OCI-LY7 (cell line): ENCODE measurements at regions not wholly inside any gene's neighbourhood (a gene's known extent, or its start where the extent isn't known, plus 50 kb on each side); places are given as distances from the start of the nearest gene placed in this dataset.

Experiments used
- BruUV-seq: library from RNA; stranded (reverse); fragments of 400-500 nt; replicated peaks from 2 replicates; lab custom pipeline; 2021; lab: Mats Ljungman, UMichigan
- CTCF ChIA-PET: fragments of 300-600 bp; sonication (Branson Sonifier 250); formaldehyde crosslinking; loops from one replicate; lab custom pipeline; 2022; ENCODE audit warnings: antibody characterized with exemption; ENCODE audit not compliant: unreplicated experiment; lab: Charles Lee
- POLR2A ChIA-PET: fragments of 300-600 bp; sonication (Branson Sonifier 250); formaldehyde crosslinking; loops from one replicate; lab custom pipeline; 2022; ENCODE audit warnings: antibody characterized with exemption; lab: Charles Lee
- DNase-seq: peaks from one replicate; pipeline ENCODE4 v3.0.0-alpha.2; 2015; ENCODE audit warnings: low spot score
- H2AFZ ChIP-seq: fragments of 200-600 bp; sonication (generic), shearing (Covaris generic); 2 replicates; pipeline ENCODE4 v1.6.1; 2014; ENCODE audit warnings: mild to moderate bottlenecking, antibody characterized with exemption, low read length, moderate library complexity
- H3K27ac ChIP-seq: fragments of 200-600 bp; sonication (generic); 2 replicates; pipeline ENCODE4 v1.5.1; 2014; ENCODE audit warnings: mixed run types, low read depth, mild to moderate bottlenecking, moderate library complexity, low read length, inconsistent platforms; ENCODE audit not compliant: poor library complexity, severe bottlenecking
- H3K36me3 ChIP-seq: fragments of 200-600 bp; sonication (generic); 2 replicates; pipeline ENCODE4 v1.6.1; 2014; ENCODE audit warnings: mild to moderate bottlenecking, antibody characterized with exemption, low read length, moderate library complexity, mixed read lengths; ENCODE audit not compliant: insufficient read depth
- H3K4me1 ChIP-seq: fragments of 200-600 bp; sonication (generic); 2 replicates; pipeline ENCODE4 v1.5.1; 2014; ENCODE audit warnings: mild to moderate bottlenecking, low read length; ENCODE audit not compliant: insufficient read depth, poor library complexity, severe bottlenecking
- H3K4me2 ChIP-seq: fragments of 200-600 bp; sonication (generic); 2 replicates; pipeline ENCODE4 v1.6.1; 2014; ENCODE audit warnings: mild to moderate bottlenecking, low read length
- H3K4me3 ChIP-seq: fragments of 200-600 bp; sonication (generic); 2 replicates; pipeline ENCODE4 v1.5.1; 2014; ENCODE audit warnings: mild to moderate bottlenecking, low read depth, low read length; ENCODE audit not compliant: poor library complexity, severe bottlenecking
- H3K79me2 ChIP-seq: fragments of 200-600 bp; sonication (generic); 2 replicates; pipeline ENCODE4 v1.6.1; 2016; ENCODE audit warnings: low read depth, mild to moderate bottlenecking, low read length, moderate library complexity, mixed read lengths; ENCODE audit not compliant: insufficient read depth
- H3K9me2 ChIP-seq: fragments of 200-600 bp; sonication (generic); 2 replicates; pipeline ENCODE4 v1.6.1; 2016; ENCODE audit warnings: mild to moderate bottlenecking, low read length, mixed read lengths; ENCODE audit not compliant: insufficient read depth
- H3K9me3 ChIP-seq: fragments of 200-600 bp; sonication (generic); 2 replicates; pipeline ENCODE4 v1.6.1; 2014; ENCODE audit warnings: mild to moderate bottlenecking, mixed run types, low read length, mixed read lengths
- H4K20me1 ChIP-seq: fragments of 200-600 bp; sonication (generic); 2 replicates; pipeline ENCODE4 v1.6.1; 2014; ENCODE audit warnings: mild to moderate bottlenecking, antibody characterized with exemption, low read length, moderate library complexity, mixed read lengths; ENCODE audit not compliant: insufficient read depth
- EZH2phosphoT487 ChIP-seq: fragments of 200-600 bp; sonication (generic); IDR thresholded peaks from 2 replicates; pipeline ENCODE4 v1.6.1; 2018; ENCODE audit warnings: low read depth, borderline replicate concordance, mild to moderate bottlenecking, mixed run types, antibody characterized with exemption, low read length, moderate library complexity, mixed read lengths
- intact Hi-C: fragments of 100-400 bp; cut with micrococcal nuclease; formaldehyde crosslinking; loops from one replicate; pipeline ENCODE4 v1.10.0; 2022; ENCODE audit not compliant: unreplicated experiment
- TF ChIP-seq, protein P1 (sequence below): fragments of 200-600 bp; sonication (generic); conservative IDR thresholded peaks from 2 replicates; pipeline ENCODE4 v1.5.1; 2014; ENCODE audit warnings: mild to moderate bottlenecking, antibody characterized with exemption, low read length, moderate library complexity, mixed read lengths

DNA sequence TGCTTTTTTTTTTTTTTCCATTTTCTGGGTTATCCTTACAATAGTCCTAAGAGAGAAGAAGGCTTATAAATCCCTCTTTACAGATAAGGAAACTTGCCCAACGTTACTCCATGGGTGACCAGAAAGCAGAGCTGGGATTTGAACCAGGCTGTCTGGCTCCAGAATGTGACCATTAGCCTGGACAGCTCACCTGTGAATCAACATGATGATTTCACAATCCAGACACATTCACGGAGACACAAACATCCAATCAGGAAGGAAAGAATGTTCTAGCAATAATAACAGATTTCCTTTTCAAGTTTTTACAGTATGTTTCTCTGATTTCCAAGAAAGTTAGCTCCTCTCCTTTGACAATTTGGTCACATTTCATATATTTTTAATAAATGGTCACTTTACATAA lies 118.3 kb downstream of the GALC start:
- ChIA-PET POLR2A (interaction anchor here (0.9 kb wide), 1 partner anchor 11 kb away, joined by 4 read pairs; no protein-coding TSS in a partner anchor), CTCF (no interaction called here)
- BruUV-seq = no TSS peak
- H3K4me2 ChIP-seq = no peak overlapping the region
- no peaks in the 10 kb centered on the region for H3K79me2 ChIP-seq
- no peaks in the 10 kb centered on the region for H4K20me1 ChIP-seq
- H2AFZ ChIP-seq = no peak overlapping the region
- H3K4me1 ChIP-seq = no peaks in the 10 kb centered on the region
- intact Hi-C loops = no loop called here
- no peaks in the 10 kb centered on the region for H3K9me3 ChIP-seq
- H3K27ac ChIP-seq = no peak overlapping the region
- TF ChIP-seq, protein P1, sequence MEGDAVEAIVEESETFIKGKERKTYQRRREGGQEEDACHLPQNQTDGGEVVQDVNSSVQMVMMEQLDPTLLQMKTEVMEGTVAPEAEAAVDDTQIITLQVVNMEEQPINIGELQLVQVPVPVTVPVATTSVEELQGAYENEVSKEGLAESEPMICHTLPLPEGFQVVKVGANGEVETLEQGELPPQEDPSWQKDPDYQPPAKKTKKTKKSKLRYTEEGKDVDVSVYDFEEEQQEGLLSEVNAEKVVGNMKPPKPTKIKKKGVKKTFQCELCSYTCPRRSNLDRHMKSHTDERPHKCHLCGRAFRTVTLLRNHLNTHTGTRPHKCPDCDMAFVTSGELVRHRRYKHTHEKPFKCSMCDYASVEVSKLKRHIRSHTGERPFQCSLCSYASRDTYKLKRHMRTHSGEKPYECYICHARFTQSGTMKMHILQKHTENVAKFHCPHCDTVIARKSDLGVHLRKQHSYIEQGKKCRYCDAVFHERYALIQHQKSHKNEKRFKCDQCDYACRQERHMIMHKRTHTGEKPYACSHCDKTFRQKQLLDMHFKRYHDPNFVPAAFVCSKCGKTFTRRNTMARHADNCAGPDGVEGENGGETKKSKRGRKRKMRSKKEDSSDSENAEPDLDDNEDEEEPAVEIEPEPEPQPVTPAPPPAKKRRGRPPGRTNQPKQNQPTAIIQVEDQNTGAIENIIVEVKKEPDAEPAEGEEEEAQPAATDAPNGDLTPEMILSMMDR = no peak
- no peak for TF ChIP-seq EZH2phosphoT487
- H3K4me3 ChIP-seq = no peak overlapping the region
- DNase-seq = no peak
- H3K9me2 ChIP-seq = no peaks in the 10 kb centered on the region
- H3K36me3 ChIP-seq = no peaks in the 10 kb centered on the region

DNA sequence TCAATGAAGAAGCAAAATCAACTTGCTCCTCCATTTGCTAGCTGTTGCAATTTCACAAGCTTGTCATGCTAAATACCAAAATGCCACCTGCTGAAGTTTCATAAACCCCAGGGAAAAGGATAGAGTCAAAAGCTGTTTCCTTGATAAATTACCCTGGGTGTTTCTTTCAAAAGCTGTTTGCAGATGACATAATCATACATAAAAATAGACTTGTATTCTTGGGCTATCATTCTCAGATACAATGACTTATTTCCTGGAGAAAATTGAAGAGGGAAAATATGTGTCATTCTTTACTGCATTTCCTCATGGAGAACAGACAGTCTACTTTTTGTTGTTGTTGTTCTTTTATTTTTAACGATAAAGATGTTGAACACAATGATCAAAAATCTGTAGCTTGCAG lies 119.2 kb downstream of the GALC start:
- no peaks in the 10 kb centered on the region for H3K79me2 ChIP-seq
- no peak overlapping the region for H3K4me2 ChIP-seq
- intact Hi-C loops = no loop called here
- no peak overlapping the region for H3K27ac ChIP-seq
- H4K20me1 ChIP-seq = no peaks in the 10 kb centered on the region
- H3K9me2 ChIP-seq = no peaks in the 10 kb centered on the region
- no peaks in the 10 kb centered on the region for H3K36me3 ChIP-seq
- no peak for DNase-seq
- ChIA-PET POLR2A (interaction anchor here (1.7 kb wide), 1 partner anchor 9 kb away, joined by 7 read pairs; no protein-coding TSS in a partner anchor), CTCF (no interaction called here)
- no peak for TF ChIP-seq EZH2phosphoT487
- TF ChIP-seq, protein P1 = no peak
- no peak overlapping the region for H3K4me3 ChIP-seq
- no TSS peak for BruUV-seq
- no peak overlapping the region for H2AFZ ChIP-seq
- H3K4me1 ChIP-seq = no peaks in the 10 kb centered on the region
- H3K9me3 ChIP-seq = no peaks in the 10 kb centered on the region

- ChIA-PET CTCF (interaction anchor here (0.6 kb wide), 1 partner anchor 23 kb away, joined by 4 read pairs; no protein-coding TSS in a partner anchor), POLR2A (no interaction called here)
- H2AFZ ChIP-seq = no peak overlapping the region
- H3K9me2 ChIP-seq = no peaks in the 10 kb centered on the region
- H3K4me1 ChIP-seq = no peaks in the 10 kb centered on the region
- no peak for DNase-seq
- intact Hi-C loops = no loop called here
- H3K27ac ChIP-seq = no peak overlapping the region
- H3K79me2 ChIP-seq = no peaks in the 10 kb centered on the region
- no TSS peak for BruUV-seq
- TF ChIP-seq EZH2phosphoT487 = no peak
- TF ChIP-seq, protein P1 = no peak
- no peaks in the 10 kb centered on the region for H3K36me3 ChIP-seq
- H4K20me1 ChIP-seq = no peaks in the 10 kb centered on the region
- no peak overlapping the region for H3K4me2 ChIP-seq
- no peaks in the 10 kb centered on the region for H3K9me3 ChIP-seq
- H3K4me3 ChIP-seq = no peak overlapping the region
Observed at GRCh38 chr14:87869619-87870583, 123.1 kb downstream of the GALC start.
